Heart right ventricle (tissue), 16 donors: ENCODE measurements at regions not wholly inside any gene's neighbourhood (a gene's known extent, or its start where the extent isn't known, plus 50 kb on each side); places are given as distances from the start of the nearest gene placed in this dataset.
"Not testable (repeated sequence)": the region's sequence is repeated elsewhere in the genome, so short reads cannot be mapped to it uniquely, and the experiment has no call there.

Source experiments
- ATAC-seq, 8 donors: fragments of 200-7000 bp; cut with Tn5 transposase; one replicate each; pipeline ENCODE4 v1.9.1; 2020; ENCODE audit warnings: mild to moderate bottlenecking in 8 of 8, moderate library complexity in 8 of 8, moderate number of reproducible peaks in 1 of 8
- DNase-seq, 2 donors: peaks; one replicate each; pipeline ENCODE4 v3.0.0-alpha.2; 2020
- H3K27ac ChIP-seq, 10 donors: fragments of 200-600 bp; sonication (generic) in 2 of 10; one replicate each; pipeline versions ENCODE4 v1.5.0 to v1.8.0; 2020 to 2022; ENCODE audit warnings: mild to moderate bottlenecking in 3 of 10
- H3K27me3 ChIP-seq, 7 donors: fragments of 200-600 bp; one replicate each; pipeline ENCODE4 v1.8.0; 2021 to 2022; ENCODE audit warnings: mild to moderate bottlenecking in 2 of 7
- H3K36me3 ChIP-seq, 9 donors: fragments of 200-600 bp; sonication (generic) in 1 of 9; one replicate each; pipeline versions ENCODE4 v1.5.0 to v1.8.0; 2020 to 2022; ENCODE audit warnings: mild to moderate bottlenecking in 2 of 9
- H3K4me1 ChIP-seq, 9 donors: fragments of 200-600 bp; sonication (generic) in 1 of 9; one replicate each; pipeline versions ENCODE4 v1.5.0 to v1.8.0; 2020 to 2022; ENCODE audit warnings: mild to moderate bottlenecking in 4 of 9
- H3K4me3 ChIP-seq, 10 donors: fragments of 200-600 bp; sonication (generic) in 2 of 10; one replicate each; pipeline versions ENCODE4 v1.5.0 to v1.8.0; 2020 to 2022; ENCODE audit warnings: mild to moderate bottlenecking in 7 of 10, moderate library complexity in 2 of 10
- H3K9me3 ChIP-seq, 11 donors: fragments of 200-600 bp in 10 of 11; sonication (generic) in 2 of 11; one replicate each; pipeline versions ENCODE4 v1.5.0 to v1.8.0; 2013 to 2022; ENCODE audit warnings: mild to moderate bottlenecking in 2 of 11, control low read depth in 1 of 11, moderate library complexity in 1 of 11
- CTCF ChIP-seq, 9 donors: fragments of 200-600 bp; sonication (generic) in 2 of 9; IDR thresholded peaks; one replicate each; pipeline versions ENCODE4 v1.5.0 to v1.8.0; 2021 to 2022; ENCODE audit warnings: antibody characterized with exemption in 9 of 9, mild to moderate bottlenecking in 5 of 9, moderate library complexity in 1 of 9
- WGBS, 2 donors: extraction: QIAGEN DNeasy Blood & Tissue Kit; methylation state at CpG; one replicate each; pipeline ENCODE4 v1.1.7; 2013; ENCODE audit warnings: inconsistent platforms in 1 of 2; 5-methylcytosine and 5-hydroxymethylcytosine counted together
- intact Hi-C, 10 donors: fragments of 100-400 bp; cut with DNase I; formaldehyde crosslinking; loops; one replicate each; pipeline versions ENCODE4 v1.11.1 to v1.14.2; 2022
- donor health status: Arrhythmogenic right ventricular cardiomyopathy.
- donor health status: ischemic (EF 13 %, LVEDD 7.1; RV severe dilation, severe dysfunction).
- donor health status: healthy with polysubstance abuse.
- donor health status: DM: no; HTN: yes; CAD: no.
- donor health status: DM: no; HTN: no; CAD: no.
- donor health status: ischemic (EF 25% LVEDD 6.9; RV normal size, moderate dysfunction).
- donor health status: ischemic (EF 25% LVEDD 5.7; RV mildly dilated, moderate dysfunction).
- donor health status: healthy.
- donor health status: DM: yes; HTN: yes; CAD: no.
- donor health status: Ischemic cardiomyopathy.
- donor health status: ischemic (EF 35%, LVEDD 5.7; RV mildly dilated, moderate dysfunction).
- donor health status: nonischemic (EF 11% LVEDD 7.7; RV severe dilation, severe dysfunction).
- donor health status: DM: yes; HTN: yes; CAD: no.
- donor health status: PGD.
- donor health status: ischemic (EF 29% LVEDD 5.4; RV normal size, mild dysfunction).
- donor health status: nonischemic (EF 23%, LVEDD 6.1; RV moderate dilation, normal function).

GRCh38 chr21:13876999-13877398 is 267.4 kb downstream of the POTED start:
- H3K27me3 ChIP-seq, H3K27ac ChIP-seq, intact Hi-C loops, H3K4me3 ChIP-seq, H3K36me3 ChIP-seq, ATAC-seq, H3K4me1 ChIP-seq, H3K9me3 ChIP-seq, DNase-seq: not testable (repeated sequence)

- DNase-seq, H3K9me3 ChIP-seq, H3K27ac ChIP-seq, intact Hi-C loops, H3K4me3 ChIP-seq, H3K4me1 ChIP-seq, H3K36me3 ChIP-seq, H3K27me3 ChIP-seq, ATAC-seq: not testable (repeated sequence)
- WGBS, 2 donors, result 58 to 59% methylated on average over 3 of the region's 3 CpGs
Measured at GRCh38 chr21:13874001-13874400, 264.4 kb downstream of the POTED start.

GRCh38 chr21:13854638-13855037 is 245.1 kb downstream of the POTED start:
- 82 to 83% methylated on average over 7 of the region's 7 CpGs for WGBS, 2 donors
- intact Hi-C loops, result no loop called here
- no peak for ATAC-seq

GRCh38 chr21:13850808-13851207 is 241.2 kb downstream of the POTED start:
- 63 to 77% methylated on average over 7 of the region's 7 CpGs for whole genome bisulfite sequencing, 2 donors
- H3K27ac ChIP-seq, ATAC-seq, H3K27me3 ChIP-seq, DNase-seq, H3K9me3 ChIP-seq, intact Hi-C loops, H3K4me1 ChIP-seq, H3K36me3 ChIP-seq, H3K4me3 ChIP-seq: not testable (repeated sequence)

More at GRCh38 chr21:13854638-13855037, 245.1 kb downstream of the POTED start:
- no peak overlapping the region for H3K27ac ChIP-seq
- H3K4me3 ChIP-seq, result no peak overlapping the region
- no peaks in the 10 kb centered on the region for H3K36me3 ChIP-seq
- no peak for DNase-seq
- no peaks in the 10 kb centered on the region for H3K27me3 ChIP-seq
- H3K9me3 ChIP-seq, result no peaks in the 10 kb centered on the region
- no peaks in the 10 kb centered on the region for H3K4me1 ChIP-seq
- TF ChIP-seq CTCF (IDR thresholded peaks at IDR 0.05), result no peak

GRCh38 chr21:13849489-13849888 is 239.9 kb downstream of the POTED start:
- not testable (repeated sequence) for H3K27me3 ChIP-seq, ATAC-seq
- WGBS, 2 donors, result 48 to 66% methylated on average over 3 of the region's 3 CpGs

GRCh38 chr21:13846718-13847117 is 237.1 kb downstream of the POTED start:
- DNase-seq, H3K4me1 ChIP-seq, intact Hi-C loops, H3K36me3 ChIP-seq, H3K27ac ChIP-seq, H3K9me3 ChIP-seq, H3K4me3 ChIP-seq, ATAC-seq, H3K27me3 ChIP-seq: not testable (repeated sequence)
- WGBS, 2 donors, result 44 to 54% methylated on average over 6 of the region's 6 CpGs

More at GRCh38 chr21:13849489-13849888, 239.9 kb downstream of the POTED start:
- intact Hi-C loops, H3K4me1 ChIP-seq, H3K9me3 ChIP-seq, DNase-seq, H3K4me3 ChIP-seq, H3K36me3 ChIP-seq, H3K27ac ChIP-seq: not testable (repeated sequence)

GRCh38 chr21:13844574-13844973 is 235.0 kb downstream of the POTED start:
- H3K27ac ChIP-seq, intact Hi-C loops, ATAC-seq, H3K4me1 ChIP-seq, H3K9me3 ChIP-seq, H3K36me3 ChIP-seq, H3K4me3 ChIP-seq, H3K27me3 ChIP-seq, DNase-seq: not testable (repeated sequence)
- WGBS, 2 donors, result 63 to 77% methylated on average over 6 of the region's 6 CpGs

GRCh38 chr21:13843081-13843480 is 233.5 kb downstream of the POTED start:
- ATAC-seq, H3K4me1 ChIP-seq, H3K27ac ChIP-seq, H3K4me3 ChIP-seq, H3K36me3 ChIP-seq, DNase-seq, intact Hi-C loops, H3K27me3 ChIP-seq: not testable (repeated sequence)
- 33 to 57% methylated on average over 5 of the region's 5 CpGs for WGBS, 2 donors
- peaks cover 0 to 11% (median 0%) of the 10 kb centered on the region in 11 donors for H3K9me3 ChIP-seq

GRCh38 chr21:13827666-13828065 is 218.1 kb downstream of the POTED start:
- intact Hi-C loops, H3K36me3 ChIP-seq, ATAC-seq, H3K4me3 ChIP-seq, DNase-seq, H3K9me3 ChIP-seq, H3K4me1 ChIP-seq, H3K27me3 ChIP-seq, H3K27ac ChIP-seq: not testable (repeated sequence)
- 87 to 90% methylated on average over 19 of the region's 19 CpGs for WGBS, 2 donors
